Activated gamma-delta T cell treated with anti-CD3 and anti-CD28 coated beads, Interleukin-2, amount 50 U/mL, for 16 hours (primary cell): ENCODE measurements at regions not wholly inside any gene's neighbourhood (a gene's known extent, or its start where the extent isn't known, plus 50 kb on each side); places are given as distances from the start of the nearest gene placed in this dataset.

Experiments
- DNase-seq: peaks from one replicate; pipeline ENCODE4 v3.0.0-alpha.2; 2020; ENCODE audit warnings: low read depth

DNA sequence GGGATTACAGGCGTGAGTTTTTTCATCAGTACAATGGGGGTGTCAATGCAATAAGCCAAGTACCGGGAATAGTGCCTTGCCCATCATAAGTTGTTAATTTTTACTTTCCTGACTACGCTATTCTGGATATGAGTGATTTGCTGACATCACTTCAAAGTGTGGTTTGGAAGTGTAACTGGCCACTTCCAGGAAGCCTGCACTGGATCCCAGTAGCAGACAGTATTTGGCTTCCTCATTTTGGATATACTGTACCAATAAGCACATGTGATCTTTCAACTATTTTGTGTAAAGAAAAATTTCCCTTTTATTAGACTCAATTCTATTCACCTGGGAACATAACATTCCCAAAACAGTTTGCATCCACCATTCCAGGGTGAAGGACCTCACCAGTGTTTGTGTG is 417.7 kb upstream of the KLF4 start:
- DNase-seq, result no peak

DNA sequence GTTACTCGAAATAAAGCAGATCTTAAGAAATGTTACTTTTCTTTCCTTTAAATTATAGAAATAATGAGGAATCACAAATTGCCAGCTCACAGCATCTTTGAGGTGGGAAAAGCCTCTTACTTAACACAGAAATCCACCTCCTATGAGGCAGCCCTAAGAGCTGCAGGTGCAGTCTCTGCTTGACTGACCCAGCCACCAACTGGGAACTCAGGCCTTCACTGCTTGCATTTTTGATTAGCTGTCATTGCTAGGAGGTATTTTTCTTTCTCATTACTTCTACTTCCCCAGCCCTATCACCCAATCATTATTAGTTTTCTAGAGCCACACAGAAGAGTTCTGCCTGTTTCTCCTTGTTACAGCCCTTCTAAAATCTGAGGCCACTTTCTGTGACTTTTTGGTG is 416.5 kb upstream of the KLF4 start:
- no peak for DNase-seq

DNA sequence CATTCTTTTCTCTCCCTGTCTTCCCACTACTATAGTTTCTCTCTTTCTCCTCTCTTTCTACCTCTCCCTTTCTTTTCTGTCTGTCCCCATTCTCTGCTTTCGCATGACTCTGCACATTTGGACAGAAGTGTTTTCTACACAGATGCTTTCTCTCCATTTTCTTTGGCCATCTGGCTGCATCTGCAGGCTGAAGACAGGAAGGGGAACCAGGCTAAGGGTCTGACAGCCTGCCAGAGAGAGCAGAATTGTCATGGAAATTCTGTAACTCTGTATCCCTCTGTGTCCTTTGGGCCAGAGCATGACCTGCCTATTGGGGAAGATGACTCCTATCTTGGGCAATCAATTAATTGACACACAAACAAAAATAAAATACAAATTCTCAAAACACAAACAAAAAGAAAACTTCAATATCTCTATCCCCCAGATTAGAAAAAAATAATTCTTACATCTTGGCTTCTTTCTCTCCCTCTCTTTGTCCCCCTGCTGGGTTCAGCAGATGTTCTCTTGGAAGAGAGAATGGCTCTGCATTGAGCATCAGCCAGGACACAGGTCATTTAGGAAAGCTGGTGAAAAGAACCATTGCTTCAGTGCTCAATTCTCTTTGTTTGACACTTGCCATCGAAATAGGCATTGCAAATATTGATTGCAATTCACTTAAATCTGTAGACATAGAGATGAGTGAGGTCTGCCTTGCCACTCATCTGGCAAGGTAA is 415.9 kb upstream of the KLF4 start:
- no peak for DNase-seq

DNA sequence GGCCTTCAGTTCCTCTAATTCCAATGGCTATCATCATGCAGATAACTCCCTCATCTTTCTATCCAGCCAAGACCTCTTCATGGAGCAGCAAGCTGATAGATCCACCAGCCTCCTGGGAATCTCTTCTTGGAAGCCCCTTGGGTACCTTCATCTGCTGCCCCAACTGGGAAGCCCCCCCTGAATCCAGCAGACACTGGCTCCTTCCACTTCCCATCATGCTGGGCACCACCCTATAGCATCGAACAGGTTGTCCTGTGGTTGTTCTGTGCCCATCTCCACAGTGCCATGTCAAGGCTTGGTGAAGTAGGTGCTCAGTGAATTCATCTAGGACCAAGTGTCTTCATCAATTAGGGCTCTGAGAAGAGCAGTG is 410.4 kb upstream of the KLF4 start:
- no peak for DNase-seq

DNA sequence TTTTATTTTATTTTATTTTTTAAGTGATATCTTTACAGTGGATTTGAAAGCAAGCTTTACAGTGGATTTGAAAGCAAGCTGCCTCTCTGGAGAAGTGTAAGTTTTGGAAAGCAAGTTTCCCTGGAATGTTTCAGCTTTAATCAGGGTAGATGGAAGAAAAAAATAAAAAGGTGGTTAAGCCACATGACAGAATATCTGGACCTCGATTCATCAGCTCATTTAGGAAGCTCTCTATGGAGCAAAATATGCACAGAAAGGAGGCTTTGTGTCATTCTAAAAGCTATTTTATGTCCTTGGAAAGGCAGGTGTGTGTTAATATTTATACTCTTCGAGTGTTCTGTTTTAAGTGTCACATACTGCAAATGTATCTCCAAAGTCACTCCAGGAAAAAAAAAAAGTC is 409.2 kb upstream of the KLF4 start:
- DNase-seq, result no peak

DNA sequence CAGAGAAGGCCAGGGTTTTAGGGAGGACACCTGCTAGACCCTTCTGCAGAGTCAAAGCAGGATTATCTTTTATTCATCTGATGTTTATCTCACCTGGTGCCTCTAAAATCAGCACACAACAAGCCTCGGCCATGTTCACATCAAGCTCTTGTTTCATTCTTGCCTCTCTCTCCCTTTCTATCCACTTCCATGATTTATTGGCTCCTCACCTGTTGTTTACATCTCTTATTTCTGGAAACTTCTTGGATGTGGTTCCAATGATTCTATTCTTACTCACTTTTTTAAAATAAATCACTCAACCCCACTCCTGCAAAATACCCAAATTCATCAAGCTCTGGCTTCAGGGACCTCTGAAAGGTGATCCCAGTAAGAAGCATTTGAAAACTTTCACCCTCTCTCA is 407.0 kb upstream of the KLF4 start:
- DNase-seq, result no peak

DNA sequence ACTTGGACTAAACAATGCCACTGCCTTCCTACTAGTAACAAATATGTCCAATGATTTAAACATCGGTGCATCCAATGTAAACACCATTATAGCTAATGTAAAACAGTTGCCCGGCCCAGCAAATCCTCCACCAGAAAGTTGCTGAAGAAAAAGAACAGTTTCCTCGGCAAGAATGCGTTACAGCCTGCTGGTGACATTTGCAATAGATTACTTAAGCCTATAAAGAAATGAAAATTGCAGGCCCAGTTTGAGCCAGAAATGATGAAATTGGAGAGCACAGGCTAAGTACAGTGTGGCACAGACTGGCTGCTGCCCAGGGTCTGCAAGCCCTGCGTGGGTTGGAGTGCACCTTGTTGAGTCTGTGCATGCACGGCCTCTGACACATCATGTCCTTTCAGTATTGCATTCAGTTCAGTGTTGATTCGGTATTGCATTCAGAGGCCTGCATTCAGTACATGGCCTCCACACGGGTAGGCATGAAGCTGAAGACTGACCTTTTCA is 406.0 kb upstream of the KLF4 start:
- DNase-seq, result no peak

DNA sequence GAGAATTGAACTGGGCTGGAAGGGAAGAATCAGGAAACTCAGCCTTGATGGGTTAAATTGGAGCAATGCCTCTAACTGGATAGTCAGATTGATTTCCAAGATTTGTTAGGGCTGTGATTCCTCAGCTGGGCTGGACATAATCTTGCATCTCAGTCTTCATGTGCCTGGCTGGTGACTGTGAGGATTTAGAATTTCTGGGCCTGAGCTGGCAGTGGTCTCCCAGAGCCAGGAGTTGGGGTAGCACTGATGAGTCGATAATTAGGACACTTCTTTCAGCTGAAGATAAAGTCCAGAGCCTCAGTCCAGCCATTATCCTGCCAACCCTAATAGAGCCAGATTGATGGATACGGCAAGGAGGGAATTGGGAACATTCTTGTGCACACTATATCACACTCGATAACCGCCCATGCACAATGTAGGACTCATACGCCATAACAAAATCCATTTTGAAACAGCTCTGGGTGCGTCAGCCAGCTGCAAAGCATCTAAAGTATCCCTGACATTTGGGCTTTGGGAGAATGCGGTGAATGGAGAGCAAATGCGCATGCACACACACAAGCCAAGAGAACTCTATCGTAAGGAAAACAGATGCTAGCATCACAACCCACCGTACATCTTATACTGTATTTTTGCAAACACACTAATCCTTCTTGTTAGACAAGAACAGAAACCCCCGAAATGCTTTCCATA is 405.1 kb upstream of the KLF4 start:
- no peak for DNase-seq

DNA sequence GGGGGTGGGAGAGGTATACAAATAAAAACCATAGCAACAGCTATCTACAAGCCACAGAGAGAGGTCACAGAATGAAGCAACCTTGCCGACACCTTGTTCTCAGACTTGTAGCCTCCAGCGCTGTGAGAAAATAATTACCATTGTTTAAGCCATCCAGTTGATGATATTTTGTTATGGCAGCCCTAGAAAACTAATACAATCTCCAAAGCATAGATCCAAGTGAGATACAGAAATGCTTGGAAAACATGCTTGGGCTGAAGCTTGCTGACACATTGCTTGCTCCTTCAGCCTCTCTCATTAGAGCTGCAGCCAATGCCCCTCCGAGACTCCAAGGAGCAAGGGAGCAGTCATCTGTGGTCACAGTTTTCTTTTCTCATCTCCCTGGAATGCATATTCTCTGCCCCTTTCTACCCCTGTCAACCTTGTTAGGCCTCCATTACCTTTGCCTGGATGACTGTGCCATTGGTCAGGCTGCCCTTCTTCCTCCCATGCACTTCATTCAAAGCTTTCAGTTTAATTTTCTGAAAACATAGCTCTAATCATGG is 401.4 kb upstream of the KLF4 start:
- DNase-seq, result no peak

DNA sequence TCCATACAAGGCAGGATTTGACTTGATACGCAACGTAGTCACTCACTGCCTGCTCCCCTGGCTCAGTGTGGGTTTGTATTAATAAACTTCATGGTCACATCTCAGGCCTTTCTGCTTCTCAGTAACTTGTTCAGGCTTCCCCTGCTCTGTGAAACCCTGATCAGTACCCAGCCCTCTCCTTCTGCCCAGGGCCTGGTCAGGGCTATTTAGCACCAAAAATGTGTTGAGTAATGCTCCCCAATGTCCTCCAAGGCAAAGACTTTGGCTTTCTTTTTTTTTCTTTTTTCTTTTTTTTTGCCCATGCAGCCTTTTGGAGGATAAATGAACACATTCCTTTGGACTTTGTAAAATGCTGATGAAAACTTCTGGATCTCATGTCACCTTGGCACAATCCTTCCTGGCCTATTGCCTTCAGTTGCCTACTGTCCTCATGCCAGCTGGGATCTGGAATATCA is 399.2 kb upstream of the KLF4 start:
- no peak for DNase-seq

DNA sequence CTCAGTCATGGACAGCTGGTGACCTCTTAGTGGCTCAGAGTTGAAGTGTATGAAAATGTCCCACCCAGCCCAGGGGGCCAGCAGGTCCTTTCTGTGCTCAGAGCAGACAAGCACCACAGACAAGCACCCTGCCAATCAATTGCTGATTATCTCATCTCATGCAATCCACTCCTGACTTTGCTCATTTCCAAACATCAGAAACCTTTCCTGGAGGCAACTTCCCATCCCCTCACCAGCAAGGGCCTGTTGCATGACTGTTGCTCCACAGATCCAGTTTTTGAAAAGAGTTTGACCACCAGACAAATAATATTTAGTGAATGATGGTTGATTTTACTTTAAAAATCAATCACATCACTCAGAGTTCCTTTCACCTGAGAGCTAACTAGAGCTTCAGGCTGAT is 397.3 kb upstream of the KLF4 start:
- no peak for DNase-seq

DNA sequence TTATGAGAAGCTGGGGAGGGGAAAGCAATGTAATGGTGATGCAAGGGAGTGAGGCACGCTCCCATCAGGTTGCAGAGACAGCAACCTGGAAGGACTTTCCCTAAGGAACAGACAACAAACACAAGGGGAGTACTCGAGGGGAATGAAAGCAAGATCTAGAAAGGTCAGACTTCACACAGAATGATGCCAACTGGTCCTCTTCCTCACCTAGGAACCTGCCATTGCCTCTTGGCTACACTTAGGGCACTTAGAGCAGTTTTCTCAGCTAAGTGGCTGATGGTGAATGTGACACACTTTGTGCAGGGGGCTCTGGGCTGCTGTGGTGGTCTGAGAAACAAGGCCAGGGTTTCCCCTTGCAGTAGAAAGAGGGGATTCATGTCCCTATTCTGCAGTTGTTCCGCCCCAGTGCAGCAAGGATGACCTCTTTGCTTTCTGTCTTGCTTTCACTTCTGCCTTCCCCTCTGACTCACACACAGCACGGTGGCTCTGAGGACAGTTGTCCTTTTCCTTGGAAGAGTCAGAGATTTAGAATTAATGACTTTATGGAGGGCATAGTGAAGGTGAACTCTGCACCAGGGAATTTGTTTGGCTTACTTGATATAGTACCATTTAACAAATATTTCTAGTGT is 394.0 kb upstream of the KLF4 start:
- DNase-seq, result no peak

DNA sequence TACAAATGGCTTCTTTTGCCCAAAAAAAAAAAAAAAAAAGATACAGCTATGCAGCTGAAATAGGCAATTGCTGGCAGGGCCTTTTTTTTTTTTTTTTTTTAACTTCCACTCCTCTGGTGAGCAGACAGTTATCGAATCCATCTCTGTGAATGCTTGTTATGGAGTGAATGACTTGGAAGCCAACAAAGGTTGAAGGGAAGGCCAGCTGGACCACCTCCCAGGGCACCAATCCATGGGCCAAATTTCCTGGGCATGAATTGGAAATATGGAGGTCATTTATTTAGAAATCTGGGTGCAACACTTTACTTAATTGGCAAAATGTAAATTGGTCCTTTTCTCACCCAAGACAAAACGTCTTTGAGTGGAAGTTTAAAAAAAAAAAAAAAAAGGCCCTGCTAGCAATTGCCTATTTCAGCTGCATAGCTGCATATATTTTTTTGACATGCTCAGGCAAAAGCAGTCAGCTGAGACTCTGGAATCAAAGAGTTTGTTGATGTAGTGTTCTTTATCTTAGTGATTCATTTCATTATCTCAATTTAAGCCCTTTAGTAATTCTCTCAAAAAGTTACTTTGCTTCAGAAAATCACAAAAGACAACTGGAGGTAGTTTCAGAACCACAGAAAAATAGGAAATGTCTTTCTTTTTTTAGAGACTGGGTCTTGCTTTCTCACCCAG is 392.2 kb upstream of the KLF4 start:
- no peak for DNase-seq

DNA sequence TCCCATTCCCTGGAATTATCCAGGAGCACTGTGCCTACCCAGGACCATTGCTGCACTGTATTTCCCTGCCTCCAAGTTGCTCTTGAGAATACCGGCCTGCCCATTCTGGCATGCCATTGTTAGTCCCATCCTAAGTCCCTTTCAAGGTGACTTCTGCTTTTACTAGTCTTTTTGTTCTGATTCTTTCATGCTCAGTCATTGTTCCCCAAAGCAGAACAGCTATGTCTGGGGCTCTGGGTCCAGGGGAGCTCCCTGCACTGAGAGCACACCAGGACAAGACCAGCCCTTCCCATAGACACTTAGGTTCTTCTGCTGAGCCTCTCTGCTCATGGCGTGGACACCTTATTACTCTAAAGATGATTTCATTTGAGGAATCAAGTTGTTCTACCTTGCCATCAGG is 388.9 kb upstream of the KLF4 start:
- no peak for DNase-seq

DNA sequence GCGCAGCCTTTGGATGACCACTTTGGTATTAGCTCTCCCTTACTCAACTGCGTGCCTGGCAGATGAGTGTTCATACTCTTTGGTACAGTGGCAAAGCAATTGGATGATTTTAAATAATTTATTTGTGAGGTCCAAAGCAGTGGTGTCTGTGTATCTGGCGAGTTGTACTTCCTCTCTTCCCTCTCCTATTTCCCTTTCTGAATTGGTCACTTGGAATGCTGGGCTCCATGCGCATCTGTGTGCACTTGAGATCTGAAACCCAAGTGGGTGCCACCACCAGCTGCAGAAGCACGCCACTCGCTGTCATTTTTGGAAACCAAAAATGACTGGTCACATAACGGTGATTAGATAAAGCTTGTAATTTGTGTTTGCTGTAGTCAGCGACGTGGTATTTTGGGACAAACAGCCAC is 386.0 kb upstream of the KLF4 start:
- no peak for DNase-seq

DNA sequence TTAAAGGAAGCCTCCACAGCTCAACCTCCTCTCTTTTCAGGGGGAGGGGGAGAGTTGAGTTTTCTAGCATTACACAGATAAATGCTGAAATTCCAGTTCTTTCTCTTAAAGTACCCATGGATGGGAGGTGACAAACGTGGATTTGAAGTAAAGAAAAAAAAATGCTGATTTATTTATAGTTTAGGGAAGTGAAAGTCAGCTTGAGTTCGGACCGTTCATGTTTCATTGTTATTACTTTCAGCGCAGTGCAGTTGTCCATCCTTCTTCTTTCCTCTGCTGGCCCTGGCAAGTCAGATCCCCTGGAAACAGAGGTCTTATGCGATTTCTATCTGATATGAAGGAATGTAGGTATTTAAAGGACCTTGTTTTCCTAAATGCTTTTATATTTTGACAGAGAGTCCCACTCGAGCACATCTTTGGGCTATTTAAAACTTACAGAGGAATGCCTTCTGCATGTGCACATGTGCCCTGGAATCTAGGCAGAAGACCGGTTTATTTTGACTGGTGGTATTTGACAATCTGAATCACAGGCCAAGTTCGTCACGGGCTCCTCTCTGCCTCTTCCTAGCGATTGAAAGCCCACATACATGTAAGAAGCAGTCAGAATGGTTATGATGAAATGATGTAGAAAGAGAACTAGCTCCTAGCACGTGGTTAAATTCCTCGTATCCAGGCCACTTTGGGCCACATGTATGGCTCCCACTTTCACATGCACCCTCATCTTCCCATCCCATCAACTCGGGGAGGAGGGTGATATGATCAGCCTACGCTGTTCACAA is 385.2 kb upstream of the KLF4 start:
- no peak for DNase-seq

DNA sequence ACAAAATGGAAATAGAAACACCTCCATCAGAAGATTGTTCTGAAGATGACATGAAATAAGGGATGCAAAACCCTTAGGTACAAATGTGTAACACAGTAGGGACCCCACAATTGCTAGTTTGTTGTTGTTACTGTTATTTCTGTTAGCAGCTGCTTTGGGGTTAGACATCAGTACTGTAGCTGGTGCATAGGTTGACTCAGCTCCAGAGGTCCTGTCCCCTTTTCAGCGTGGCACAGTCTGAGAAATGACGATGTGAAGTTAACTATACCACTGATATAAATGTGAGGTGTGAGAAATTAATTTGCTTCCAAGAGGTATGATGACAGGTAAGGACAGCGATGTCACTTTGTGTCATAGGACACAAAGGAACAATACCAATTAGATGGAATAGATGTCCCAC is 384.6 kb upstream of the KLF4 start:
- no peak for DNase-seq

DNA sequence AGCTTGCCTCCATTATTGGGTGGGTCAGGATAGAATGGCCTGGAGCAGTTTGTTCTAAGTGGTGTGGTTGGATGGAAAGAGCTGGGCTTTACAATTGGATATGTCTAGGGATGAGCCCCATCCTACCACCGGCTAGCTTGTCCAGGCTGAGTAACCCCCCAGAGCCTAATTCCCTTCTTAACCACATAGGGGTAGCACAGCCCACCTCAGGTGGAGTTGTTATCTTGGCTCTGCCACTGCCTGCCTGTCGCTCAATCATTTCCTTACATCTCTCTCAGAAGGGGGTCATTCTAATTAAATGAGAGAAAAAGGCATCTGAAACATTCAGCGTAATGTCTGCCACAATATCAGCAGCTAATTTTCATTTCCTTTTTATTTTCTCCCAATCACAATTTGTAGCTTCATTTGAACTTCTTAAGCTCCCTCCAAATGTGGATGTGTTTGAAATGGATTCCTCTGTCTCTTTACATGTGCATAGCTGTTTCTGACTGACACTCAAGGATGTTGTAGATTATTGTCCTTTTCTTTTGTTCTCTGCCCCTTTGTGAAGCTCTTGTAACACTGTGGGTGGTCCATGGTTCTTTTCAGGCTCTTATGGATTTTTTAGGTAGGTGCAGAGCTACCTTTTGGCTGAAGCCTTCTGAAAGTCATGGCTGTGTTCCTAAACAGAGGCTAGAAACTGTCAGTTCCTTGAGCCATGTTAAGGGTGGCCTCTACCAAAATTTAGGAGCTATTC is 383.1 kb upstream of the KLF4 start:
- no peak for DNase-seq

DNA sequence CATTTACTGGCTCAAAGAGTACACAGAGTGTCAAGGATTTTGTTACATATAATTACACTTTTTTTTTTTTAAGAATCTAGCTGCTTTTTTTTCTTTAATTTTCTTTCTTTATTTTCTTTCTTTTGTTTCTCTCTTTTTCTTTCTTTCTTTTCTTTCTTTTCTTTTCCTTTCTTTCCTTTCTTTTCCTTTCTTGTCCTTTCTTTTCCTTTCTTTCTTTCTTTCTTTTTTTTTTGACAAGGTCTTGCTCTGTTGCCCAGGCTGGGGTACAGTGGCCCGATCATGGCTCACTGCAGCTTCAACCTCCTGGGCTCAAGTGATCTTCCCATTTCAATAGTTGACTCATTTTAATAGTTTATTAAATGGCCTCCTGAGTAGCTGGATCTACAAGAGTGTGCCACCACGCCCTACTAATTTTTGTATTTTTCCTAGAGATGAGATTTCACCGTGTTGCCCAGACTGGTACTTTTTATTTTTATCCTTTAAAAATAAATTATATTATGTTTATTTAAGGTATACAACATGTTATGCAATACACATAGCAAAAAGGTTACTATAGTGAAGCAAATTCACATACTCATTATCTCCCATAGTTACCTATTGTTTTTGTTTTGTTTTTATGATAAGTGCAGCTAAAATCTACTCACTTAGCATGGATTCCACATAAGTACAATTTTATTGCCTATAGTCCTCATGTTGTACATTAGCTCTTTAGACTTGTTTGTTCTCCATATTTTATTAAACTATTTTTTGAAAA is 381.5 kb upstream of the KLF4 start:
- no peak for DNase-seq

DNA sequence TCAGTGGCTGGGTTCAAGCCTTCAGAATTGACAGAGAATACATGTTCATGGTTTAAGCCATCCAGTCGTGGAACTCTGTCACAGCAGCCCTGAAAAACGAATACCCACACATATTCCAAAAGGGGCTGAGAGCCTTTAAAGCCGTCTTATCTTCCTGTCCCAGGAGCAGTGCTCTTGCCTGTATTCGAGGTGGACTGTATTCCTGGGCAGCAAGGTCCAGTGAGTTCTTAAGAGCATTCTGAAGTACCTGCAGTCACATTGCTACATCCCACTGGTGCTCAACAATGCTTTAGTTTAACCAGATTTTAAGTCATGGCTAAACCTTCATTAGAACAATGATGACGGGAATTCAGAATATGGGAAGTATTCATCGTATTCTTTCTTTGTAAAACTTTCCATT is 380.7 kb upstream of the KLF4 start:
- DNase-seq, result no peak
